Thoracic aorta (tissue), 2 donors: ENCODE measurements at regions not wholly inside any gene's neighbourhood (a gene's known extent, or its start where the extent isn't known, plus 50 kb on each side); places are given as distances from the start of the nearest gene placed in this dataset.

Experiments used
- ATAC-seq: fragments of 150-250 bp; one replicate; pipeline ENCODE4 v1.8.0; 2017; ENCODE audit warnings: low read depth; ENCODE audit not compliant: insufficient number of reproducible peaks, low FRiP score
- DNase-seq: peaks from one replicate; pipeline ENCODE4 v3.0.0-alpha.2; 2020; ENCODE audit warnings: low spot score
- H3K27ac ChIP-seq, 2 donors: fragments of 200-600 bp; sonication (generic); 1 replicate in 1 of 2; 2 replicates in 1 of 2; pipeline ENCODE4 v1.5.1; 2016; ENCODE audit warnings: mild to moderate bottlenecking in 2 of 2, moderate library complexity in 2 of 2
- H3K27me3 ChIP-seq: fragments of 200-600 bp; sonication (generic); replicated peaks from 2 replicates; pipeline ENCODE4 v1.6.0; 2016; ENCODE audit warnings: mild to moderate bottlenecking; ENCODE audit not compliant: insufficient read depth
- H3K36me3 ChIP-seq: fragments of 200-600 bp; sonication (generic); one replicate; pipeline ENCODE4 v1.5.1; 2016
- H3K4me1 ChIP-seq, 2 donors: fragments of 200-600 bp; sonication (generic); 1 replicate in 1 of 2; 2 replicates in 1 of 2; pipeline versions ENCODE4 v1.5.1 to v1.6.0; 2016; ENCODE audit warnings: low read depth in 2 of 2, mild to moderate bottlenecking in 1 of 2; ENCODE audit not compliant: control insufficient read depth in 1 of 2
- H3K4me3 ChIP-seq: fragments of 200-600 bp; sonication (generic); 2 replicates; pipeline ENCODE4 v1.5.1; 2016; ENCODE audit warnings: mild to moderate bottlenecking
- H3K9me3 ChIP-seq: fragments of 200-600 bp; sonication (generic); 2 replicates; pipeline ENCODE4 v1.5.1; 2016
- TF ChIP-seq, protein P1 (sequence below): fragments of 200-600 bp; sonication (generic); IDR thresholded peaks from one replicate; pipeline ENCODE4 v1.5.1; 2019; ENCODE audit warnings: antibody characterized with exemption

DNA sequence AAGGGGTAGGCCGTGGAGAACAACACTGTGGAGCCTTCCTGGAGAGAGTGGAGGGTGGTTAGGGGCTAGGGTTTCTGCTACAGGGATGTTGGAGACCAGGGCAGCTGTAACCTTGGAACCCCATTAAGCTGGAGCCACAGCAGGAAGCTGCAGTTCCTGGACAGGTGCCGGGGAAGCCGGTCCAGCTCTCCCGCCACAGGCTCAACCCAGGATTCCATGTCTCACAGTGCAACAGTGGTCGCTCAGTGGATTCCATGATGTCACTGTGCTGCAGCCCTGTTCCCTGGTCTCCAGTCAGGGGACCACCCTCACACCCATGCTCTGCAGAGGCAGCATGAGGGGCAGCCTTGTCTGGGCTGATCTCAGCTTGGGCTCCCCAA, 264.6 kb upstream of the CDYL start:
- H3K4me3 ChIP-seq = no peak overlapping the region
- ATAC-seq (no peak), DNase-seq (no peak)

DNA sequence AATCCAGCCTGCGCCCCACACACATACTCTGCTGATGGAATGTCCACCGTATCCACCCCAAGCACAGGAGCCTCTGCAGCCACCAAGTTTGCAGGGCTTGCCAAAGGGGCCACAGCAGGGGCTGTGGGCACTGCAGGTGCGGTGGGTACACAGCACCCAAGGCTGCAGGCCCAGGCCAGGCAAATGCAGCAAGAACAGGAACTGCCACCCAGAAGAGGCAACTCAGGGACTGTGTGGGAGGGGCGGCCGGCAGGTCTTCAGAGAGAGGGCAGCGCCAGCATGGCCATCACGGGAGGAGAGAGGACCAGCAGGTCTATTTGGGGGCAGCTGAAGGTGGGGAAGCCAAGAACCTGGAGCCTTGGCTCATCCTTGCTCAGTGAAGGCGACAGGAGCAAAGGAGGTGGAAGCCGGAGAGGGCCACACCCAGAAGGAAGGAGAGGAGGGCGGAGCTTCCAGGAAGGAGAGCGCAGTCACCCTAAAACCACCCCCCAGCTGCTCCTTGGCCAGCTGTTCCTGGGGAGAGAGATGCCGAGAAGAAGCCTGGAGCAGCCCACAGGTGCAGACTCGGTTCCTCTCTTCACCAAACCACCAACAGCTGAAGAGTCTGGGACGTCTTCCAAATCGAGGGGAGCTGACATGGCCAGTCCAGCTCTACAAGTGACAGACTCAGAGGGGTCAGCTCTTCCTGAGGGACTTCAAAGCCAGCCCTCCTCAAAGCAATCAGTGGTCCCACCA, 265.1 kb upstream of the CDYL start:
- H3K27ac ChIP-seq = no peak overlapping the region
- ATAC-seq (no peak), DNase-seq (no peak)
- H3K36me3 ChIP-seq = no peaks in the 10 kb centered on the region
- H3K9me3 ChIP-seq = no peaks in the 10 kb centered on the region
- no peak overlapping the region for H3K4me3 ChIP-seq
- H3K27me3 ChIP-seq = no peaks in the 10 kb centered on the region
- TF ChIP-seq, protein P1, sequence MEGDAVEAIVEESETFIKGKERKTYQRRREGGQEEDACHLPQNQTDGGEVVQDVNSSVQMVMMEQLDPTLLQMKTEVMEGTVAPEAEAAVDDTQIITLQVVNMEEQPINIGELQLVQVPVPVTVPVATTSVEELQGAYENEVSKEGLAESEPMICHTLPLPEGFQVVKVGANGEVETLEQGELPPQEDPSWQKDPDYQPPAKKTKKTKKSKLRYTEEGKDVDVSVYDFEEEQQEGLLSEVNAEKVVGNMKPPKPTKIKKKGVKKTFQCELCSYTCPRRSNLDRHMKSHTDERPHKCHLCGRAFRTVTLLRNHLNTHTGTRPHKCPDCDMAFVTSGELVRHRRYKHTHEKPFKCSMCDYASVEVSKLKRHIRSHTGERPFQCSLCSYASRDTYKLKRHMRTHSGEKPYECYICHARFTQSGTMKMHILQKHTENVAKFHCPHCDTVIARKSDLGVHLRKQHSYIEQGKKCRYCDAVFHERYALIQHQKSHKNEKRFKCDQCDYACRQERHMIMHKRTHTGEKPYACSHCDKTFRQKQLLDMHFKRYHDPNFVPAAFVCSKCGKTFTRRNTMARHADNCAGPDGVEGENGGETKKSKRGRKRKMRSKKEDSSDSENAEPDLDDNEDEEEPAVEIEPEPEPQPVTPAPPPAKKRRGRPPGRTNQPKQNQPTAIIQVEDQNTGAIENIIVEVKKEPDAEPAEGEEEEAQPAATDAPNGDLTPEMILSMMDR = no peak
- H3K4me1 ChIP-seq = no peaks in the 10 kb centered on the region

More for the DNA sequence above, 264.6 kb upstream of the CDYL start:
- Histone ChIP-seq H3K27me3 (no peaks in the 10 kb centered on the region), H3K36me3 (no peaks in the 10 kb centered on the region), H3K9me3 (no peaks in the 10 kb centered on the region), H3K27ac (no peak overlapping the region), H3K4me1 (no peaks in the 10 kb centered on the region)
- TF ChIP-seq, protein P1 = no peak

DNA sequence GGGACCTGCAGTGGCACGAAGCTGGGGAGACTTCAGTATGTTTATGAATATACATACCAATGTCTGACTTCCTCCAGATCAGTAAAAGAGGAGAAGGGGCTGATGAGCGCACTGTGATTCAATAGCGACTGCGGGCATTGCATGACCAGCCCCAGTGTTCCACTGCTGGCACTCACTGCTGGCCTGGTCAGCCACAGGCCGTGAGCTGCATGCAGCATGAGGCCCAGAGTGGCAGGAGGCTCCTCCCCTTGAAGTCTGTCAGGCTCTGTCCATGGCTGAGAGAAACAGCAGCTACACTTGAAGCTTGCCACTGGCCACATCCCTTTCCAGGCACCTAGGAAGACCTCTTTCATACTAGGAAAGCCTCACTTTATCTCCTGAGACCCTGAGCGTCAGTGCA, 265.9 kb upstream of the CDYL start:
- no peaks in the 10 kb centered on the region for H3K36me3 ChIP-seq
- no peak for DNase-seq
- ATAC-seq = no peak

DNA sequence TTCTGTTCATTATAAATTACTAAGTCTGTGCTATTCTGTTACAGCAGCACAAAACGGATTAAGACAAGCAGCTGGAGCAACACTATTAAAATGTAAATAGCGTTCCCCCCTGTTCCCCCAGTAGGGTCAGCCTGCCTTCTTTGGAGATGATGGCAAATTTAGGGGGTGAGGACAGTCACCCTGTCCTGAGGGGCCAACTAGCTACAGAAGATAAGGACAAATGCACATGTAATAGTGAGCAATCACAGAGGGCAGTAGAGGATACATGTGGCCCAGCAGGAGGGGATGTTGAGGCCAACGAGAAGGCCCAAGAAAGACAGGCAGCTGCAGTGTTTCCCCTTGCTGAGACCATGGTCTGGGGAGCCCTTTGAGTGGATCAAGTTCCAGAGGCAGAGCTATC, 266.7 kb upstream of the CDYL start:
- TF ChIP-seq, protein P1 = no peak
- ATAC-seq (no peak), DNase-seq (no peak)
- H3K4me3 ChIP-seq = no peak overlapping the region
- H3K27ac ChIP-seq = no peak overlapping the region
- no peaks in the 10 kb centered on the region for H3K27me3 ChIP-seq
- H3K36me3 ChIP-seq = no peaks in the 10 kb centered on the region
- no peaks in the 10 kb centered on the region for H3K9me3 ChIP-seq
- no peaks in the 10 kb centered on the region for H3K4me1 ChIP-seq

More for the DNA sequence above, 265.9 kb upstream of the CDYL start:
- TF ChIP-seq, protein P1 = no peak
- Histone ChIP-seq H3K27me3 (no peaks in the 10 kb centered on the region), H3K4me1 (no peaks in the 10 kb centered on the region), H3K9me3 (no peaks in the 10 kb centered on the region), H3K27ac (no peak overlapping the region), H3K4me3 (no peak overlapping the region)

DNA sequence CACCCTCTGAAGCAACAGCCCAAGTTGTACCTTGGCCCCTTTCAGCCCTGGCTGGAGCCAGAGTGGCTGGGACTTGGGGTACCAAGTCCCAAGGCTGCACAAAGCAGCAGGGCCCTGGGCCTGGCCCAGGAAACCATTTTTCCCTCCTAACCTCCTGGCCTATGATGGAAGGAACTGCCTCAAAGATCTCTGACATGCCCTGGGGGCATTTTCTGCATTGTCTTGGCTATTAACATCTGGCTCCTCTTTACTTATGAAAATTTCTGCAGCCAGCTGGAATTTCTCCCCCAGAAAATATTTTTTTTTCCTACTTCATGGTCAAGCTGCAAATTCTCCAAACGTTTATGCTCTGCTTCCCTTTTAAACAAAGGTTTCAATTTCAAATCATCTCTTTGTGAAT, 269.4 kb upstream of the CDYL start:
- TF ChIP-seq, protein P1 = no peak
- no peak for DNase-seq
- no peaks in the 10 kb centered on the region for H3K36me3 ChIP-seq
- no peaks in the 10 kb centered on the region for H3K4me1 ChIP-seq
- H3K9me3 ChIP-seq = no peaks in the 10 kb centered on the region
- H3K4me3 ChIP-seq = no peak overlapping the region
- H3K27me3 ChIP-seq = no peaks in the 10 kb centered on the region
- ATAC-seq = no peak
- no peak overlapping the region for H3K27ac ChIP-seq
